ENCODE measurements at regions not wholly inside any gene's neighbourhood (a gene's known extent, or its start where the extent isn't known, plus 50 kb on each side); places are given as distances from the start of the nearest gene placed in this dataset.
A peak's percentile ranks its signal among the peaks of the same experiment; 100 is the strongest.

DNA sequence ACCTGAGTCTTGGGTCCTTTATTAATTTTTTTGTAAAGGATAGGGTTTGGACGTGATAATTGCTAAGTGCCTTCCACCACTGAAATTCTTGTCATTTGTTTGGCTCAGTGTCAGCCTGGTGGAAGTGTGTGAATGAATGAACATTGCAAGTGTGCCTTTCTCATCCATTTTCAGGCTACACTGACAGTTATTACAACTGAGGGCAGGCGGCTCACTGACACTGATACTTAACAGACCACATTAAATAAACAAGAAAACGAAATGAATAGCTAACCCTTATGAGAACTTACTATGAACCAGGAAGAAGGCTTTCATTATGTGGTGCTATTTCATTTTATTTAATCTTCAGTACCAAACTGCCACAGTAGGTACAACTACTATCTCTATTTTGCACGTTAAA is 188.8 kb upstream of the CRBN start:
- no peaks in the 10 kb centered on the region for H3K36me3 ChIP-seq (ENCODE audit: control insufficient read depth in 4 of 4, insufficient read depth in 4 of 4, low read length in 4 of 4)
- H3K4me3 ChIP-seq, result no peak overlapping the region
- TF ChIP-seq, protein P1, sequence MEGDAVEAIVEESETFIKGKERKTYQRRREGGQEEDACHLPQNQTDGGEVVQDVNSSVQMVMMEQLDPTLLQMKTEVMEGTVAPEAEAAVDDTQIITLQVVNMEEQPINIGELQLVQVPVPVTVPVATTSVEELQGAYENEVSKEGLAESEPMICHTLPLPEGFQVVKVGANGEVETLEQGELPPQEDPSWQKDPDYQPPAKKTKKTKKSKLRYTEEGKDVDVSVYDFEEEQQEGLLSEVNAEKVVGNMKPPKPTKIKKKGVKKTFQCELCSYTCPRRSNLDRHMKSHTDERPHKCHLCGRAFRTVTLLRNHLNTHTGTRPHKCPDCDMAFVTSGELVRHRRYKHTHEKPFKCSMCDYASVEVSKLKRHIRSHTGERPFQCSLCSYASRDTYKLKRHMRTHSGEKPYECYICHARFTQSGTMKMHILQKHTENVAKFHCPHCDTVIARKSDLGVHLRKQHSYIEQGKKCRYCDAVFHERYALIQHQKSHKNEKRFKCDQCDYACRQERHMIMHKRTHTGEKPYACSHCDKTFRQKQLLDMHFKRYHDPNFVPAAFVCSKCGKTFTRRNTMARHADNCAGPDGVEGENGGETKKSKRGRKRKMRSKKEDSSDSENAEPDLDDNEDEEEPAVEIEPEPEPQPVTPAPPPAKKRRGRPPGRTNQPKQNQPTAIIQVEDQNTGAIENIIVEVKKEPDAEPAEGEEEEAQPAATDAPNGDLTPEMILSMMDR (IDR thresholded peaks at IDR 0.05; ENCODE audit: control extremely low read depth, extremely low read depth), result no peak
- 46 to 72% methylated on average over 4 of the region's 4 CpGs for WGBS, 2 donors
- H3K4me1 ChIP-seq (ENCODE audit: control insufficient read depth in 5 of 5, insufficient read depth in 5 of 5, low read length in 5 of 5), result no peaks in the 10 kb centered on the region
- no peaks in the 10 kb centered on the region for H3K27me3 ChIP-seq (ENCODE audit: control insufficient read depth in 3 of 3, insufficient read depth in 3 of 3, low read length in 2 of 3)
- H3K9ac ChIP-seq (ENCODE audit: insufficient read depth in 1 of 2, low read length in 2 of 2), result no peak overlapping the region
- no peaks in the 10 kb centered on the region for H3K9me3 ChIP-seq (ENCODE audit: control insufficient read depth in 4 of 4, insufficient read depth in 3 of 4, low read length in 3 of 4)
- ATAC-seq (ENCODE audit: insufficient read depth, low FRiP score) (no peak), DNase-seq (no peak)
- no peak overlapping the region for H3K27ac ChIP-seq (ENCODE audit: low read depth in 1 of 2, low read length in 1 of 2)

DNA sequence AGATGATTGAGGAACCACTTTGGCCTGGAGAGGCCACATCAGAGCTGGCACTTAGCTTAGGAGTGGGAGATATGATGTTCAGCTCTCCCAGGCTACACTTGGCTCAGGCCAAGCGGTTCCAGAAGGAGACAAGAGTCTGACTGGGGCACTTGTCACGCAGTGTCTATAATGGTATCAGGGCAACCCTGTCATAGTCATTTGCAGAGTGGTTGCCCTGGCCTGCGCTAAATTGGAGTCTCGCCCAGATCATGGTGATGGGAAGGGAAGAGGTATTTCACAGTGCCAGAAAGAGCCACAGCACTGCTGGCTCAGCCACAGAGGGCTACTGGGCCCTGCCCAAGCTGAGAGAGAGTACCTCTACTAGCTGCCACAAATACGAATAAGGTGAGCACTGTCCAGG is 186.9 kb upstream of the CRBN start:
- H3K4me1 ChIP-seq (ENCODE audit: control insufficient read depth in 5 of 5, insufficient read depth in 5 of 5, low read length in 5 of 5), result no peaks in the 10 kb centered on the region
- no peak overlapping the region for H3K9ac ChIP-seq (ENCODE audit: insufficient read depth in 1 of 2, low read length in 2 of 2)
- H3K9me3 ChIP-seq (ENCODE audit: control insufficient read depth in 4 of 4, insufficient read depth in 3 of 4, low read length in 3 of 4), result peaks cover 0 to 3% (median 0%) of the 10 kb centered on the region in 4 donors
- DNase-seq, result peak in 1 of 3 donors; percentile 33
- H3K4me3 ChIP-seq, result no peak overlapping the region
- WGBS, 2 donors, result 70 to 82% methylated on average over 5 of the region's 5 CpGs
- TF ChIP-seq, protein P1 (IDR thresholded peaks at IDR 0.05; ENCODE audit: control extremely low read depth, extremely low read depth), result no peak
- no peaks in the 10 kb centered on the region for H3K36me3 ChIP-seq (ENCODE audit: control insufficient read depth in 4 of 4, insufficient read depth in 4 of 4, low read length in 4 of 4)
- ATAC-seq (ENCODE audit: insufficient read depth, low FRiP score), result no peak
- H3K27me3 ChIP-seq (ENCODE audit: control insufficient read depth in 3 of 3, insufficient read depth in 3 of 3, low read length in 2 of 3), result no peaks in the 10 kb centered on the region
- no peak overlapping the region for H3K27ac ChIP-seq (ENCODE audit: low read depth in 1 of 2, low read length in 1 of 2)

DNA sequence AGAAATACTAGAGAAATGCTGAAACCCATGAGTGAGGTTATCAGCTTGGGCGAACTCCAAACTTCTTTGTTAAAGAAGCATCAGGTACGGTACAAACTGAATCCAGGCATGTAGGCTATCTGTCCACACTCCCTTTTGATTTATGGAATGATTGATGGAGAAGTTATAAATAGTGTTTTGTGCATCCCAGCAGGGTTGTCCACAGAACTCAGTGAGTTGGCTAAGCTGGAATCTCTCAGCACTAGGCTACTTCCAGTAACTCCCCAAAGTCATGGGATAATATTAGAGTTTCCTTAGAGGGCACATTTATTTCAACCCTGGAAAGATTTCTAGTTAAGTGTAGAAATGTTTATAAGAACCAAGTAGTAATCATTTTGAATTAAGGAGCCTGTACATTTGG is 186.2 kb upstream of the CRBN start:
- ATAC-seq (ENCODE audit: insufficient read depth, low FRiP score) (no peak), DNase-seq (no peak)
- H3K9me3 ChIP-seq (ENCODE audit: control insufficient read depth in 4 of 4, insufficient read depth in 3 of 4, low read length in 3 of 4), result peaks cover 0 to 3% (median 0%) of the 10 kb centered on the region in 4 donors
- WGBS, 2 donors, result 73 to 86% methylated on average over 2 of the region's 2 CpGs
- TF ChIP-seq, protein P1 (IDR thresholded peaks at IDR 0.05; ENCODE audit: control extremely low read depth, extremely low read depth), result no peak
- H3K27ac ChIP-seq (ENCODE audit: low read depth in 1 of 2, low read length in 1 of 2), result no peak overlapping the region
- H3K4me3 ChIP-seq, result no peak overlapping the region
- no peaks in the 10 kb centered on the region for H3K27me3 ChIP-seq (ENCODE audit: control insufficient read depth in 3 of 3, insufficient read depth in 3 of 3, low read length in 2 of 3)
- H3K4me1 ChIP-seq (ENCODE audit: control insufficient read depth in 5 of 5, insufficient read depth in 5 of 5, low read length in 5 of 5), result no peaks in the 10 kb centered on the region
- H3K36me3 ChIP-seq (ENCODE audit: control insufficient read depth in 4 of 4, insufficient read depth in 4 of 4, low read length in 4 of 4), result no peaks in the 10 kb centered on the region
- H3K9ac ChIP-seq (ENCODE audit: insufficient read depth in 1 of 2, low read length in 2 of 2), result no peak overlapping the region

GRCh38 chr3:3356846-3357245 is 177.4 kb upstream of the CRBN start:
- peak; percentile 55 to 97 (median 96) for DNase-seq
- Histone ChIP-seq H3K27me3 (ENCODE audit: control insufficient read depth in 3 of 3, insufficient read depth in 3 of 3, low read length in 2 of 3) (no peaks in the 10 kb centered on the region), H3K9me3 (ENCODE audit: control insufficient read depth in 4 of 4, insufficient read depth in 3 of 4, low read length in 3 of 4) (peaks cover 0 to 6% (median 1%) of the 10 kb centered on the region in 4 donors), H3K27ac (ENCODE audit: low read depth in 1 of 2, low read length in 1 of 2) (no peak overlapping the region), H3K36me3 (ENCODE audit: control insufficient read depth in 4 of 4, insufficient read depth in 4 of 4, low read length in 4 of 4) (no peaks in the 10 kb centered on the region), H3K4me3 (no peak overlapping the region), H3K4me1 (ENCODE audit: control insufficient read depth in 5 of 5, insufficient read depth in 5 of 5, low read length in 5 of 5) (peaks cover 0 to 18% (median 0%) of the 10 kb centered on the region in 5 donors), H3K9ac (ENCODE audit: insufficient read depth in 1 of 2, low read length in 2 of 2) (no peak overlapping the region)
- TF ChIP-seq, protein P1 (IDR thresholded peaks at IDR 0.05; ENCODE audit: control extremely low read depth, extremely low read depth), result no peak
- no peak for ATAC-seq (ENCODE audit: insufficient read depth, low FRiP score)

Data from lung (tissue), 11 donors.